Gastroesophageal sphincter (tissue), 3 donors: ENCODE measurements at regions not wholly inside any gene's neighbourhood (a gene's known extent, or its start where the extent isn't known, plus 50 kb on each side); places are given as distances from the start of the nearest gene placed in this dataset.

Experiments used
- CTCF ChIP-seq, 4 experiments: fragments of 200-600 bp in 2 of 4; fragments of 450-650 bp in 2 of 4; sonication (generic) in 1 of 4; IDR thresholded peaks; one replicate each; pipeline ENCODE4 v1.5.1; 2017 to 2019; ENCODE audit warnings: antibody characterized with exemption in 4 of 4, mild to moderate bottlenecking in 2 of 4, moderate library complexity in 2 of 4
- EP300 ChIP-seq: sonication (generic); formaldehyde crosslinking; IDR thresholded peaks from one replicate; pipeline ENCODE4 v1.6.1; 2017; ENCODE audit warnings: antibody characterized with exemption, mild to moderate bottlenecking
- POLR2A ChIP-seq, 2 donors: fragments of 450-650 bp; IDR thresholded peaks; one replicate each; pipeline ENCODE4 v1.6.1; 2017; ENCODE audit warnings: antibody characterized with exemption in 2 of 2, mild to moderate bottlenecking in 2 of 2, moderate library complexity in 1 of 2
- POLR2AphosphoS5 ChIP-seq: sonication (generic); formaldehyde crosslinking; IDR thresholded peaks from one replicate; pipeline ENCODE4 v1.6.1; 2017; ENCODE audit warnings: antibody characterized with exemption

GRCh38 chr5:56420323-56420722, 187.2 kb upstream of the ANKRD55 start:
- no peak for TF ChIP-seq CTCF (IDR thresholded peaks at IDR 0.05)
- no peak for TF ChIP-seq POLR2A (IDR thresholded peaks at IDR 0.05)
- no peak for TF ChIP-seq POLR2AphosphoS5
- TF ChIP-seq EP300: no peak
